ENCODE measurements at regions not wholly inside any gene's neighbourhood (a gene's known extent, or its start where the extent isn't known, plus 50 kb on each side); places are given as distances from the start of the nearest gene placed in this dataset.
A peak's percentile ranks its signal among the peaks of the same experiment; 100 is the strongest.
"Not testable (repeated sequence)": the region's sequence is repeated elsewhere in the genome, so short reads cannot be mapped to it uniquely, and the experiment has no call there.

- Histone ChIP-seq H3K27ac (no peak overlapping the region), H3K36me3 (no peaks in the 10 kb centered on the region), H3K4me3 (no peak overlapping the region), H3K4me1 (peaks cover 0 to 27% (median 13%) of the 10 kb centered on the region in 4 donors), H3K9me3 (no peaks in the 10 kb centered on the region), H3K27me3 (no peaks in the 10 kb centered on the region)
- intact Hi-C loops (cut with DNase I; ENCODE audit: low total_unique reads): no loop called here
- WGBS, 5 donors: 69 to 88% (median 76%) methylated on average over 1 of the region's 1 CpG
- TF ChIP-seq CTCF (IDR thresholded peaks at IDR 0.05): no peak
- no peak for TF ChIP-seq POLR2AphosphoS5 (IDR thresholded peaks at IDR 0.05)
- no peak for TF ChIP-seq POLR2A (IDR thresholded peaks at IDR 0.05)
- no peak for TF ChIP-seq EP300 (IDR thresholded peaks at IDR 0.05)
- no peak for DNase-seq
Measured at GRCh38 chr5:96173366-96173765, 211.7 kb upstream of the ELL2 start.

DNA sequence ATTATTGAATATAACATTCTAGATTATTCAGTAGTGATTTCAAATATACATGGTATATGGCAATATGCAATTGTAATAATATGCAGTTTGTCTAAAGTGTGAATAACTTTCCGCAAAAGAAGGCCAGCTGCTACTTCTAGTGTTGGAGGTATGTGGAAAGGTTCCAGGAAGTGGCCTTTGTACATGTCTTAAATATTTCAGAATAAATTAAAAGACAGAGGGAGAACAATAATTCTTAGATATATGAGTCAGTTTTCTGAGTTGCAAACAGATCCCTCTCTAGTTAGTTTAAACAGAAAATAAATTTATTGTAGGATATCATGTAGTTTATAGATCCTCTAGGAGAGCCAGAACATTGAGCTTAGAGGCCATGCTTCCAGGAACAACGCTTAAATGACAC, 210.8 kb upstream of the ELL2 start:
- TF ChIP-seq POLR2A (IDR thresholded peaks at IDR 0.05) (no peak), CTCF (IDR thresholded peaks at IDR 0.05) (no peak), POLR2AphosphoS5 (IDR thresholded peaks at IDR 0.05) (no peak), EP300 (IDR thresholded peaks at IDR 0.05) (no peak)
- no peak for DNase-seq
- Histone ChIP-seq H3K4me1 (peaks cover 0 to 20% (median 10%) of the 10 kb centered on the region in 4 donors), H3K4me3 (no peak overlapping the region), H3K9me3 (no peaks in the 10 kb centered on the region), H3K27ac (no peak overlapping the region), H3K27me3 (no peaks in the 10 kb centered on the region), H3K36me3 (no peaks in the 10 kb centered on the region)
- 79 to 91% (median 89%) methylated on average over 2 of the region's 2 CpGs for WGBS, 5 donors
- intact Hi-C loops (cut with DNase I; ENCODE audit: low total_unique reads): no loop called here

DNA sequence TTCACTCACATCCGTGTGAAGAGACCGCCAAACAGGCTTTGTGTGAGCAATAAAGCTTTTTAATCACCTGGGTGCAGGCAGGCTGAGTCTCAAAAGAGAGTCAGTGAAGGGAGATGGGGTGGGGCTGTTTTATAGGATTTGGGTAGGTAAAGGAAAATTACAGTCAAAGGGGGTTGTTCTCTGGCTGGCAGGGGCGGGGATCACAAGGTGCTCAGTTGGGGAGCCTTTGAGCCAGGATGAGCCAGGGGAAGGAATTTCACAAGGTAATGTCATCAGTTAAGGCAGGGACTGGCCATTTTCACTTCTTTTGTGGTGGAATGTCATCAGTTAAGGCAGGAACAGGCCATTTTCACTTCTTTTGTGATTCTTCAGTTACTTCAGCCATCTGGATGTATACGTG, 210.3 kb upstream of the ELL2 start:
- 89 to 96% (median 93%) methylated on average over 4 of the region's 4 CpGs for WGBS, 5 donors
- H3K9me3 ChIP-seq; DNase-seq; H3K4me3 ChIP-seq; H3K27ac ChIP-seq; H3K27me3 ChIP-seq; H3K36me3 ChIP-seq; intact Hi-C loops (cut with DNase I; ENCODE audit: low total_unique reads): not testable (repeated sequence)
- H3K4me1 ChIP-seq: peaks cover 0 to 17% (median 6%) of the 10 kb centered on the region in 4 donors

DNA sequence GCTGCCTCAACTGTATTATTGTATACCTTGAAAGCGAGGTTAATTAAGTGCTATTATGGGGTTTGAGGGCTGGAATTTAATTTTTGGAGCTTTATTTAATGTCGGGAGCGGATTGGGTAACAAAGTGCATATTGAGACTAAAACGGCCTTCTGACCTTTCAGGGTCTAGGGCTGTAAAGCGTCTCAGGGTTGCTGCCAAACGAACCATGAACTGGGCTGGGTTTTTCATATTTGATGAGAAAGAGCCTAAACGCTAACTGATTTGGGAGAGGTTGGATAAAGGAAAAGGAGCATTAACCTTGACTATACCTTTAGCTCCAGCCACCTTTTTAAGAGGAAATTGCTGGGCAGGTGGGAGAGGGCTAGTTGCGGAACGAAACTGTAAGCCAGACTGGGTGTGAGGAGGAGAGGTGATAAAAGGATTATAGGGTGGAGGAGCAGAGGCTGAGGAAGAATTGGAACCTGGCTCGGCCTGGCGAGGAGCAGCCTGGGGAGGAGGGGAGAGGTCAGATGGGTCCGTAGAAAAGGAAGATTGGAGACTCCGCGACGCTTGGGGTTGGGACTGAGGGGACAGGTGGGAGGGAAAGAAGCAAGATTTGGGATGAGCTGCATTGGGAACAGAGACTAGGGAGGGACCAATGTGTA, 209.0 kb upstream of the ELL2 start:
- DNase-seq; intact Hi-C loops (cut with DNase I; ENCODE audit: low total_unique reads); H3K4me3 ChIP-seq; H3K27me3 ChIP-seq; H3K4me1 ChIP-seq; H3K9me3 ChIP-seq; H3K36me3 ChIP-seq; H3K27ac ChIP-seq: not testable (repeated sequence)
- 90 to 97% (median 94%) methylated on average over 15 of the region's 15 CpGs for WGBS, 5 donors

DNA sequence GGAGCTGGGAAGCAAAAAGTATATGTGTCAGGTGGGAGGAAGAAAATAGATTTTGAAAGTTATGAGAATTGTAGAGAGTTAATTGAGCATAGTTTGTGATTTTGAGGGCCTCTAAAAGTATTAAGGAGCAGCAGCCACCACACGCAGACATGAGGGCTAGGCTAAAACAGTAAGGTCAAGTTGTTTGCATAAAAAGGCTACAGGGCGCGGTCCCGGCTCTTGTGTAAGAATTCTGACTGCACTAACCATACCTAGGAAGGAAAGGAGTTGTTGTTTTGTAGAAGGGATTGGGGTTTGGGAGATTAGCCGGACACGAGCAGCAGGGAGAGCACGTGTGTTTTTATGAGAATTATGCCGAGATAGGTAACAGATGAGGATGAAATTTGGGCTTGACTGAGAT, 207.2 kb upstream of the ELL2 start:
- DNase-seq: peak; percentile 23 to 48
- 43 to 76% (median 59%) methylated on average over 8 of the region's 8 CpGs for WGBS, 5 donors
- H3K4me1 ChIP-seq; H3K4me3 ChIP-seq; H3K27me3 ChIP-seq; H3K27ac ChIP-seq; H3K9me3 ChIP-seq; intact Hi-C loops (cut with DNase I; ENCODE audit: low total_unique reads); H3K36me3 ChIP-seq: not testable (repeated sequence)

- TF ChIP-seq EP300 (IDR thresholded peaks at IDR 0.05): no peak
- TF ChIP-seq POLR2A (IDR thresholded peaks at IDR 0.05): no peak
- no peak for TF ChIP-seq CTCF (IDR thresholded peaks at IDR 0.05)
- no peak for TF ChIP-seq POLR2AphosphoS5 (IDR thresholded peaks at IDR 0.05)
- intact Hi-C loops (cut with DNase I; ENCODE audit: low total_unique reads): no loop called here
- Histone ChIP-seq H3K4me1 (peaks cover 0 to 18% (median 11%) of the 10 kb centered on the region in 4 donors), H3K4me3 (no peak overlapping the region), H3K27ac (no peak overlapping the region), H3K9me3 (no peaks in the 10 kb centered on the region), H3K36me3 (no peaks in the 10 kb centered on the region), H3K27me3 (no peaks in the 10 kb centered on the region)
- WGBS, 5 donors: 87 to 93% (median 92%) methylated on average over 2 of the region's 2 CpGs
- no peak for DNase-seq
Measured at GRCh38 chr5:96159043-96159442, 197.4 kb upstream of the ELL2 start.

Data from stomach (tissue), 8 donors.